ENCODE measurements at regions not wholly inside any gene's neighbourhood (a gene's known extent, or its start where the extent isn't known, plus 50 kb on each side); places are given as distances from the start of the nearest gene placed in this dataset.

GRCh38 chr15:100780208-100780800 is 99.3 kb upstream of the ALDH1A3 start:
- peak; percentile 58 for DNase-seq (ENCODE audit: extremely low spot score, unreplicated experiment)
- Mint-ChIP-seq H3K4me1 (ENCODE audit: unreplicated experiment) (peaks cover 13% of the 10 kb centered on the region), H3K36me3 (no peaks in the 10 kb centered on the region), H3K4me3 (no peak overlapping the region), H3K27me3 (no peaks in the 10 kb centered on the region), H3K9me3 (no peaks in the 10 kb centered on the region), H3K27ac (no peak overlapping the region)
- no peak for TF ChIP-seq CTCF (conservative IDR thresholded peaks at IDR 0.05)

- DNase-seq (ENCODE audit: extremely low spot score, unreplicated experiment) = peak; percentile 66
- no peaks in the 10 kb centered on the region for H3K36me3 Mint-ChIP-seq
- H3K27me3 Mint-ChIP-seq = no peaks in the 10 kb centered on the region
- no peak overlapping the region for H3K4me3 Mint-ChIP-seq
- no peaks in the 10 kb centered on the region for H3K9me3 Mint-ChIP-seq
- TF ChIP-seq CTCF (conservative IDR thresholded peaks at IDR 0.05) = no peak
- no peak overlapping the region for H3K27ac Mint-ChIP-seq
- H3K4me1 Mint-ChIP-seq (ENCODE audit: unreplicated experiment) = peaks cover 13% of the 10 kb centered on the region
These were observed 98.3 kb upstream of the ALDH1A3 start for GRCh38 chr15:100781061-100781960.

GRCh38 chr15:100781961-100782530 is 97.6 kb upstream of the ALDH1A3 start:
- Mint-ChIP-seq H3K9me3 (no peaks in the 10 kb centered on the region), H3K36me3 (no peaks in the 10 kb centered on the region), H3K4me1 (ENCODE audit: unreplicated experiment) (peaks cover 13% of the 10 kb centered on the region), H3K4me3 (no peak overlapping the region), H3K27me3 (no peaks in the 10 kb centered on the region), H3K27ac (no peak overlapping the region)
- no peak for TF ChIP-seq CTCF (conservative IDR thresholded peaks at IDR 0.05)
- peak; percentile 55 for DNase-seq (ENCODE audit: extremely low spot score, unreplicated experiment)

GRCh38 chr15:100783291-100783690 is 96.3 kb upstream of the ALDH1A3 start:
- H3K27me3 Mint-ChIP-seq = no peaks in the 10 kb centered on the region
- H3K4me1 Mint-ChIP-seq (ENCODE audit: unreplicated experiment) = peaks cover 7% of the 10 kb centered on the region
- DNase-seq (ENCODE audit: extremely low spot score, unreplicated experiment) = peak; percentile 44
- H3K36me3 Mint-ChIP-seq = no peaks in the 10 kb centered on the region
- no peaks in the 10 kb centered on the region for H3K9me3 Mint-ChIP-seq
- H3K27ac Mint-ChIP-seq = no peak overlapping the region
- H3K4me3 Mint-ChIP-seq = no peak overlapping the region
- no peak for TF ChIP-seq CTCF (conservative IDR thresholded peaks at IDR 0.05)

- no peaks in the 10 kb centered on the region for H3K36me3 Mint-ChIP-seq
- H3K4me1 Mint-ChIP-seq (ENCODE audit: unreplicated experiment) = peaks cover 7% of the 10 kb centered on the region
- no peak overlapping the region for H3K27ac Mint-ChIP-seq
- H3K9me3 Mint-ChIP-seq = no peaks in the 10 kb centered on the region
- no peak for TF ChIP-seq CTCF (conservative IDR thresholded peaks at IDR 0.05)
- no peak overlapping the region for H3K4me3 Mint-ChIP-seq
- H3K27me3 Mint-ChIP-seq = no peaks in the 10 kb centered on the region
- peak; percentile 62 for DNase-seq (ENCODE audit: extremely low spot score, unreplicated experiment)
These were observed 95.7 kb upstream of the ALDH1A3 start for GRCh38 chr15:100783760-100784492.
